Suprapubic skin (tissue), 4 donors: ENCODE measurements at regions not wholly inside any gene's neighbourhood (a gene's known extent, or its start where the extent isn't known, plus 50 kb on each side); places are given as distances from the start of the nearest gene placed in this dataset.

Experiments
- DNase-seq, 2 donors: peaks; one replicate each; pipeline ENCODE4 v3.0.0-alpha.2; 2019; ENCODE audit warnings: low spot score in 2 of 2
- H3K27ac ChIP-seq: fragments of 200-600 bp; sonication (generic); one replicate; pipeline ENCODE4 v1.5.1; 2019
- H3K27me3 ChIP-seq: fragments of 200-600 bp; sonication (generic); one replicate; pipeline ENCODE4 v1.5.1; 2019
- H3K36me3 ChIP-seq: fragments of 200-600 bp; sonication (generic); one replicate; pipeline ENCODE4 v1.5.1; 2019
- H3K4me1 ChIP-seq: fragments of 200-600 bp; sonication (generic); one replicate; pipeline ENCODE4 v1.5.1; 2019
- H3K4me3 ChIP-seq: fragments of 200-600 bp; sonication (generic); one replicate; pipeline ENCODE4 v1.5.1; 2019; ENCODE audit warnings: mild to moderate bottlenecking
- H3K9me3 ChIP-seq: fragments of 200-600 bp; sonication (generic); one replicate; pipeline ENCODE4 v1.5.1; 2019
- CTCF ChIP-seq, 2 donors: fragments of 200-600 bp in 1 of 2; fragments of 450-650 bp in 1 of 2; sonication (generic) in 1 of 2; IDR thresholded peaks; one replicate each; pipeline ENCODE4 v1.5.1; 2016 to 2019; ENCODE audit warnings: antibody characterized with exemption in 2 of 2, mild to moderate bottlenecking in 1 of 2, moderate library complexity in 1 of 2
- EP300 ChIP-seq: sonication (generic); formaldehyde crosslinking; IDR thresholded peaks from one replicate; pipeline ENCODE4 v1.6.1; 2017; ENCODE audit warnings: antibody characterized with exemption
- POLR2A ChIP-seq, 2 donors: fragments of 450-650 bp; IDR thresholded peaks; one replicate each; pipeline ENCODE4 v1.6.1; 2017; ENCODE audit warnings: antibody characterized with exemption in 2 of 2, mild to moderate bottlenecking in 2 of 2, moderate library complexity in 2 of 2
- POLR2AphosphoS5 ChIP-seq, 3 donors: sonication (generic); formaldehyde crosslinking; IDR thresholded peaks; one replicate each; pipeline ENCODE4 v1.6.1; 2017; ENCODE audit warnings: antibody characterized with exemption in 3 of 3
- WGBS: methylation state at CpG from one replicate; pipeline ENCODE4 v1.1.5; 2018; 5-methylcytosine and 5-hydroxymethylcytosine counted together

- Histone ChIP-seq H3K4me1 (no peaks in the 10 kb centered on the region), H3K27me3 (no peaks in the 10 kb centered on the region), H3K4me3 (no peak overlapping the region), H3K36me3 (no peaks in the 10 kb centered on the region), H3K27ac (no peak overlapping the region), H3K9me3 (peaks cover 3% of the 10 kb centered on the region)
- WGBS = 80% methylated on average over 6 of the region's 6 CpGs
- no peak for DNase-seq
- TF ChIP-seq CTCF (IDR thresholded peaks at IDR 0.05) (no peak), POLR2AphosphoS5 (IDR thresholded peaks at IDR 0.05) (no peak), EP300 (no peak), POLR2A (IDR thresholded peaks at IDR 0.05) (no peak)
These were observed 542.0 kb downstream of the NUF2 start for GRCh38 chr1:163863731-163864130.

- TF ChIP-seq EP300 (no peak), POLR2A (IDR thresholded peaks at IDR 0.05) (no peak), CTCF (IDR thresholded peaks at IDR 0.05) (no peak), POLR2AphosphoS5 (IDR thresholded peaks at IDR 0.05) (no peak)
- no peak overlapping the region for H3K4me3 ChIP-seq
- H3K27ac ChIP-seq = no peak overlapping the region
- DNase-seq = no peak
- H3K4me1 ChIP-seq = no peaks in the 10 kb centered on the region
- no peaks in the 10 kb centered on the region for H3K36me3 ChIP-seq
- peaks cover 7% of the 10 kb centered on the region for H3K9me3 ChIP-seq
- no peaks in the 10 kb centered on the region for H3K27me3 ChIP-seq
- WGBS = 53% methylated on average over 1 of the region's 1 CpG
These were observed 542.5 kb downstream of the NUF2 start for GRCh38 chr1:163864207-163864606.

- Histone ChIP-seq H3K4me3 (no peak overlapping the region), H3K4me1 (no peaks in the 10 kb centered on the region), H3K9me3 (peaks cover 7% of the 10 kb centered on the region), H3K27me3 (no peaks in the 10 kb centered on the region), H3K36me3 (no peaks in the 10 kb centered on the region), H3K27ac (no peak overlapping the region)
- DNase-seq = no peak
- WGBS = 56% methylated on average over 2 of the region's 2 CpGs
- TF ChIP-seq CTCF (IDR thresholded peaks at IDR 0.05) (no peak), EP300 (no peak), POLR2A (IDR thresholded peaks at IDR 0.05) (no peak), POLR2AphosphoS5 (IDR thresholded peaks at IDR 0.05) (no peak)
These were observed 544.8 kb downstream of the NUF2 start for GRCh38 chr1:163866564-163866963.

GRCh38 chr1:163870666-163871065, 548.9 kb downstream of the NUF2 start:
- DNase-seq = no peak
- 54% methylated on average over 2 of the region's 2 CpGs for WGBS
- no peaks in the 10 kb centered on the region for H3K27me3 ChIP-seq
- H3K27ac ChIP-seq = no peak overlapping the region
- H3K36me3 ChIP-seq = no peaks in the 10 kb centered on the region
- no peak for TF ChIP-seq POLR2A (IDR thresholded peaks at IDR 0.05)
- no peak for TF ChIP-seq CTCF (IDR thresholded peaks at IDR 0.05)
- TF ChIP-seq EP300 = no peak
- TF ChIP-seq POLR2AphosphoS5 (IDR thresholded peaks at IDR 0.05) = no peak
- H3K4me1 ChIP-seq = no peaks in the 10 kb centered on the region
- peaks cover 7% of the 10 kb centered on the region for H3K9me3 ChIP-seq
- no peak overlapping the region for H3K4me3 ChIP-seq

- Histone ChIP-seq H3K9me3 (peaks cover 7% of the 10 kb centered on the region), H3K27me3 (no peaks in the 10 kb centered on the region), H3K36me3 (no peaks in the 10 kb centered on the region), H3K4me1 (peaks cover 9% of the 10 kb centered on the region), H3K27ac (no peak overlapping the region), H3K4me3 (no peak overlapping the region)
- WGBS = 73% methylated on average over 4 of the region's 4 CpGs
- DNase-seq = no peak
- no peak for TF ChIP-seq POLR2A (IDR thresholded peaks at IDR 0.05)
- TF ChIP-seq EP300 = no peak
- no peak for TF ChIP-seq CTCF (IDR thresholded peaks at IDR 0.05)
- no peak for TF ChIP-seq POLR2AphosphoS5 (IDR thresholded peaks at IDR 0.05)
These were observed 550.3 kb downstream of the NUF2 start for GRCh38 chr1:163872067-163872466.
